AG09319 (cell line): ENCODE measurements at regions not wholly inside any gene's neighbourhood (a gene's known extent, or its start where the extent isn't known, plus 50 kb on each side); places are given as distances from the start of the nearest gene placed in this dataset.
"Not testable (repeated sequence)": the region's sequence is repeated elsewhere in the genome, so short reads cannot be mapped to it uniquely, and the experiment has no call there.

Experiments used
- DNase-seq: peaks from one replicate; pipeline ENCODE4 v3.0.0-alpha.2; 2010; ENCODE audit warnings: low read depth; ENCODE audit errors: extremely low read depth
- TF ChIP-seq, protein P1 (sequence below): IDR thresholded peaks from 2 replicates; pipeline ENCODE4 v1.5.1; 2011; ENCODE audit warnings: low read depth, mild to moderate bottlenecking, inconsistent platforms, low read length, moderate library complexity

DNA sequence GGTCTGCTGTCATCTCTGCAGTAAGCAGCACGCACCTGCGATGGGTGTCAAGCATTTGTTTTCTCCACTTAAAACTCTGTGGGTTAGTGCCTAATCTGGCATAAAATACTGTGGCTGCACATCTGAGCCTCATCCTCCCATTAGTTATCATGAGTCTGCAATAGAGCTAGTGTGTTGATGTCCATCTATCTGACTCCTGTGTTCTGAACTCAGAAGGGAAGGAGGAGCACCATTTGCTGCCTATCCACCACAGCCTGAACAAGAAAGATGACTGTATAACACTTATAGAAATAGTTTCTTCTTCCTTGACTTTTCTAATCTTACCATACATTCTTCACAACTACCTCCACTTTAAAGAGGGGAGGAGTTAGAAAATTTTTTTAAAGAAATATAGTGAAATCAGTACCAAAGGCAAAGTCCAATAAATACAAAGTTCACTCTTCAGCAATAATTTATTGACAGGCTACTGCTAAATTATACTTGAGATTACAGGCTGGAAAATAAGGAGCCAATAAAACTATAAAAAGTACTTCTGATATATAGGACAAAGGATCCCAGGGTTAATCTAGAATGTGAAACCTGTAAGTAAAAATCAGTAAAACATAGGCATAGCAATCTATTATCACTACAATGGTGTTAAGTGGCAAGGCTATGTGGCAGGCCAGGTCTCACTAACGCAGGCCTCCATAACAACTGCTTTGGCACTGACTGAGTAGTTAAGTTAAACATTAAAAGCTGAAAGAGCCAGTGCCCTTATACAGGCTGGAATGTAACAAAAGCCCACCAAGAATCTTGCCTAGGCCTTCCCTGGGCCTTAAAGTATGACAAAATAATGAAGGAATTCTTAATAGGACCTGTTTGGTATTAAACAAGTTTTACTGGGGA is 70.2 kb downstream of the LGALS9C start:
- DNase-seq: not testable (repeated sequence)

DNA sequence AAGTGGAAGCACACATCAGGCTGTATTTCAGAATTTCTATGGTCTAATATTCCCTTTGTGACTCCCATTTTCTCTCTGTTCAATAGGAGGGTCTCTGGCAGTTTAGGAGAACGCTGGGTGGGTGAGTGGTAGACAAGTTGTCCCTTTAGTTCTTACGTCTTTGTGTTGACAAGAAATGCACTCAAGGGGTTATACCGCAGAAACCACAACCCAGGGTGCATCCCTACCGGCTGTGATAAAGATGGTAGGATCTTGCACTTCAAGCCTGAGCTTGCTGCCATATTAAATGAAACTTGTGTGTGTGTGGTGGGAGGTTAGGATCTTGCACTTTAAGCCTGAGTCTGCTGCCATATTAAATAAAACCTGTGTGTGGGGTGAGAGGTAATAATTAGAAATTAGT is 80.5 kb downstream of the LGALS9C start:
- DNase-seq: not testable (repeated sequence)

DNA sequence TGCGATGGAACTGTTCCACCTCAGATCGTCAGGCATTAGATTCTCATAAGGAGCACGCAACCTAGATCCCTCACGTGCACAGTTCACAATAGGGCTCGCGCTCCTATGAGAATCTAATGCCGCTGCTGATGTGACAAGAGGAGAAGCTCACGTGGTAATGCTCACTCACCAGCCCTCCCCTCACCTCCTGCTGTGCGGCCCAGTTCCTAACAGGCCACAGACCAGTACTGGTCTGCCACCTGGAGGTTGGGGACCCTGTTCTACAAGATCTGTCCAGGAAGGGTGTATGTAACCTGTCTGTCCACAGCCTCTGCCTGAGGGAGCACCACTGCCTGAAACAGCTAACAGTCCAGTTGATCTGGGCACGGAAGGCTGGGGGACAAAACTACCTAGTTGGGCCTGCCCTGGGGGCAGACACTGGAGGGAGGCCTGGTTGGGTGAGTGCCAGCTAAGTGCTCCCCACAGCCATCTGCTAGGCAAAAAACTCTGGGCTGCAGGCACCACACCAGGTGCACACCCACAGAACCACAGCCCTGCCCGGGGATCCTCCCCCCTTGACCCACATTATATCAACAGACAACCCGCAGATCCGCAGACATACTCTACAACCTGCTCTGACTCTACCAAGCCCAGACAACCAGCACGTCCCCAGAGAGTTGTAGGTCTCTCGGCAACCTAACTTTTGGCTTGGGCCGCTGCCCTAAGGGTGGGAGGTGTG is 80.7 kb downstream of the TBC1D28 start:
- DNase-seq: not testable (repeated sequence)

DNA sequence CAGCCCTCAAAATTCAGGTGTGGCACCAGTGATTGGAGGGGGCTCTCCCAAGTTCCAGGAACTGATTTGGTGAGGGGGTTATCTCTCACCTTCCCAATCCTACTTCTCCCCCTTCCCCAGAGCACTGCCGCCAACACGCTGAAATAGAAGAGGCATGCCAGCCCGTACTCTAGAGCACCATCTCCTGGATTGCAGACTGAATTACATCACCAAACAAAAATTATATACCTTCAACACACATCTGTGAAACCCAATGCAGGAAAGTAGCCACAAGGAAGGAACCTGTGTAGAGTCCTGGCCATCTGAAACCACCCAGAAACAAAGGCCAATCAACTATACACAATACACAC is 80.1 kb downstream of the TBC1D28 start:
- TF ChIP-seq, protein P1, sequence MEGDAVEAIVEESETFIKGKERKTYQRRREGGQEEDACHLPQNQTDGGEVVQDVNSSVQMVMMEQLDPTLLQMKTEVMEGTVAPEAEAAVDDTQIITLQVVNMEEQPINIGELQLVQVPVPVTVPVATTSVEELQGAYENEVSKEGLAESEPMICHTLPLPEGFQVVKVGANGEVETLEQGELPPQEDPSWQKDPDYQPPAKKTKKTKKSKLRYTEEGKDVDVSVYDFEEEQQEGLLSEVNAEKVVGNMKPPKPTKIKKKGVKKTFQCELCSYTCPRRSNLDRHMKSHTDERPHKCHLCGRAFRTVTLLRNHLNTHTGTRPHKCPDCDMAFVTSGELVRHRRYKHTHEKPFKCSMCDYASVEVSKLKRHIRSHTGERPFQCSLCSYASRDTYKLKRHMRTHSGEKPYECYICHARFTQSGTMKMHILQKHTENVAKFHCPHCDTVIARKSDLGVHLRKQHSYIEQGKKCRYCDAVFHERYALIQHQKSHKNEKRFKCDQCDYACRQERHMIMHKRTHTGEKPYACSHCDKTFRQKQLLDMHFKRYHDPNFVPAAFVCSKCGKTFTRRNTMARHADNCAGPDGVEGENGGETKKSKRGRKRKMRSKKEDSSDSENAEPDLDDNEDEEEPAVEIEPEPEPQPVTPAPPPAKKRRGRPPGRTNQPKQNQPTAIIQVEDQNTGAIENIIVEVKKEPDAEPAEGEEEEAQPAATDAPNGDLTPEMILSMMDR: peak; percentile 32
- not testable (repeated sequence) for DNase-seq

DNA sequence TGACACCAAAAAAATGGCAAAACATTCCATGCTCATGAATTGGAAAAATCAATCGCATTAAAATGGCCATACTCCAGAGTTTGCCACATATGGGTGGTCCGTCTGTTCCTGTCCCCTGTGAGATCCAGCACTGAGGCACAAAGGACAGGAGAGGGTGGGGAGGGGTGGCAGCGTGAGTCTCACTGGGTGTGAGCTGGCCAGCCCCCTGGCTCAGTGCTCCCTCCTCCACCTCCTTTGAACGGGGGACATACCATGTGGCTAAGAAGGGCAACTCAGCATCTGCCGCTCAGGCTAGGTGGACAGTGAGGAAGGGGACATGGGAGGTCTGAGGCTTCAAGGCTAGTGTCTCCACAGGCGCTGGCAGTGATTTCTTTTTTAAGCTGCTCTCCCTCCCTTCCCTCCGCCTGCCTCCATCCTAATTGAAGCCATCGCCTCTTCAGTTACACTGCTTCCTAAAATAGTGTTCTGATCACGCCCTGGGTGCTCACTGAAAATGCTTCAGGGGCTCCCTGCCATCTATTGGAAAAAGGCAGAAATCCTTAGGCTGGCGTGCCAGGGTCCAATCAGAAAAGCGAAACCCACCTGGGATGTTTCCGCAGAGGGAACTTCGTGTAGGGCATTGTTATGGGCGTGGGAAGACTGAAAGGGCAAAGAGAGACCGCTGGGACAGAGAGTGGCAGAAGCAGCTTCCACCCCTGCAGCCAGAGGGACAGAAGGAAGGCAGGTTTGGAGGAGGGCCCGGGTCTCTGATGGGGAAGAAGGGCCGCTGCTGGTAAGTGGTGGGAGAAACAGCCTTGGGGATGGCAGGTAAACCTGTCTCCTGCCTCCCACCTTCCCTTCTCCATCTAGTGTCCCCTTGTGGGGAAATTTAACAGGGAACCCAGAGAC is 75.8 kb downstream of the TBC1D28 start:
- not testable (repeated sequence) for DNase-seq

DNA sequence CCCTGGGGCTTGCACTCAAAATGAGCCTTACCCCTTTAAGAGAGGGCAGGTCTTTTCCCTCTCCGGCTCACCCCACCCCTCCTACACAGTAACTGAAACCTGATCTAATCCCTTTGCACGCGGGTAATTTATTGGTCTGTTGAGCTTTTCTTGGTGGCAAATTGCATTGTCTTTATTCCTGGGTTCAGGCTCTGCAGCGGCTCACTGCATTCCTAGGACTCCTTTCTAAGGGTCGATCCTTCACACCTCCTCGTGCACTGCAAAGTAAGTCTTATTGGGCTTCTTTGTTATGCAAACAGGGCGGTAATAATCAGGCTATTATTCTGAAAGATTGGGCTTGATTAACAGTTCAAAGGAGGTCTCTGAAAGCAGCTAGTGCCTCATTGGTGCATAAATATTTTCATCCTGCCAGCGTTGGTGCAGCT is 74.7 kb downstream of the TBC1D28 start:
- not testable (repeated sequence) for DNase-seq

DNA sequence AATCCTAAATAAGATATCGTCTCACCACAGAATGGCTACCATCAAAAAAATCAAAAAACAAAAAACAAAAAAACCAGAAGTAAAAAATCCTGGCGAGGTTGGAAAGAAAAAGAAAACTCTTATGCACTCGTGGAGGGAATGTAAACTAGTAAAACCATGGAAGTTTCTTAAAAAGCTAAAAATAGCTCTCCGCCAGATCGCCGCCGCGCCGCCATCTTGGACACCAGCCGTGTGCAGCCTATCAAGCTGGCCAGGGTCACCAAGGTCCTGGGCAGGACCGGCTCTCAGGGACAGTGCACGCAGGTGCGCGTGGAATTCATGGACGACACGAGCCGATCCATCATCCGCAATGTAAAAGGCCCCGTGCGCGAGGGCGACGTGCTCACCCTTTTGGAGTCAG is 71.7 kb downstream of the TBC1D28 start:
- not testable (repeated sequence) for DNase-seq

DNA sequence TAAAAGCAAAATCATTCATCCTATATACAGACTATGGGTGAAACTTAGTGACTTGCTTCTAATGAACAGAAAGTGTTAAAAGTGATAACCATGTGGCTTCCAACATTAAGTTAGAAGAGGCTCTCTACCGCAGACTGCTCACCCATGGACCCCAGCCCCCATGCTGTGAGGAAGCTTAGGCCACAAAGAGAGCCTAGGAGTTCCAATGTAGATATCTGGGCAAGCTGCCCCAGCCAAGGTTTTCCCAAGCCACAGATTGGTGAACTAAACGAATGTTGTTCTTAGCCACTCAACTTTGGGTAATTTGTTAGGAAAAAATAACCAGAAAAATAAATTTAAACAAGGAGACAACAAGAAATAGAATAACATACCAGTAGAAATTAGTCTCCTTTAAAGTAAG is 70.1 kb downstream of the TBC1D28 start:
- DNase-seq: not testable (repeated sequence)
